ENCODE measurements at regions not wholly inside any gene's neighbourhood (a gene's known extent, or its start where the extent isn't known, plus 50 kb on each side); places are given as distances from the start of the nearest gene placed in this dataset.

GRCh38 chr12:118790578-118790977, 190.8 kb upstream of the SRRM4 start:
- no peaks in the 10 kb centered on the region for H3K4me1 Mint-ChIP-seq
- no peak overlapping the region for H3K27ac Mint-ChIP-seq
- H3K9me3 Mint-ChIP-seq: no peaks in the 10 kb centered on the region
- TF ChIP-seq CTCF (IDR thresholded peaks at IDR 0.05; ENCODE audit: unreplicated experiment in 3 of 3): no peak
- H3K36me3 Mint-ChIP-seq (ENCODE audit: low read depth): no peaks in the 10 kb centered on the region
- H3K4me3 Mint-ChIP-seq: no peak overlapping the region
- H3K27me3 Mint-ChIP-seq (ENCODE audit: low read depth): peaks cover 8% of the 10 kb centered on the region

GRCh38 chr12:118813778-118814357, 167.5 kb upstream of the SRRM4 start:
- H3K4me3 Mint-ChIP-seq: no peak overlapping the region
- no peak for TF ChIP-seq CTCF (IDR thresholded peaks at IDR 0.05; ENCODE audit: unreplicated experiment in 3 of 3)
- H3K27me3 Mint-ChIP-seq (ENCODE audit: low read depth): no peaks in the 10 kb centered on the region
- H3K27ac Mint-ChIP-seq: no peak overlapping the region
- peaks cover 6% of the 10 kb centered on the region for H3K9me3 Mint-ChIP-seq
- no peaks in the 10 kb centered on the region for H3K36me3 Mint-ChIP-seq (ENCODE audit: low read depth)
- no peaks in the 10 kb centered on the region for H3K4me1 Mint-ChIP-seq

- Mint-ChIP-seq H3K36me3 (ENCODE audit: low read depth) (no peaks in the 10 kb centered on the region), H3K4me1 (no peaks in the 10 kb centered on the region), H3K27ac (no peak overlapping the region), H3K9me3 (no peaks in the 10 kb centered on the region), H3K4me3 (no peak overlapping the region), H3K27me3 (ENCODE audit: low read depth) (no peaks in the 10 kb centered on the region)
- no peak for TF ChIP-seq CTCF (IDR thresholded peaks at IDR 0.05; ENCODE audit: unreplicated experiment in 3 of 3)
Observed at GRCh38 chr12:118816296-118816695, 165.0 kb upstream of the SRRM4 start.

- no peaks in the 10 kb centered on the region for H3K4me1 Mint-ChIP-seq
- H3K27me3 Mint-ChIP-seq (ENCODE audit: low read depth): peaks cover 4% of the 10 kb centered on the region
- no peak overlapping the region for H3K27ac Mint-ChIP-seq
- no peak for TF ChIP-seq CTCF (IDR thresholded peaks at IDR 0.05; ENCODE audit: unreplicated experiment in 3 of 3)
- H3K4me3 Mint-ChIP-seq: no peak overlapping the region
- H3K9me3 Mint-ChIP-seq: peaks cover 3% of the 10 kb centered on the region
- no peaks in the 10 kb centered on the region for H3K36me3 Mint-ChIP-seq (ENCODE audit: low read depth)
Observed at GRCh38 chr12:118821386-118821925, 159.9 kb upstream of the SRRM4 start.

DNA sequence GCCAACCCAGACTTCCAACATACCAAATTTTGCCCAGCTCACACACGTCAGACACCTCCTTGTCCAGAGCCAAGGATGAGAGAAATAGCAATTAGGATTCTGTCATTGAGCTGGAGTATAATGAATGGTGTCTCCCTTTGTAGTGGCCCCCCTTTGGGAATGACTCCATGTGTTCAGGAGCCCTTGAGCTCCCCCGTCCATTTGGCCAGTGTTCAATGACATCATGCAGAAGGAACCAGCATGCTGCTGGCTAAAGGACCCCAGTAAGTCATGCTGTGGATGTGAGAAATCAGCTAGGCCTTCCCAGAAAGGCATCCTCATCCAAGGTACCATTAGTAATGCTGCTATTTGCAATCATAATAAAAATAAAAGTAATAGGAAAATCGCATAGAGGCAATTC, 158.8 kb upstream of the SRRM4 start:
- H3K27ac Mint-ChIP-seq: no peak overlapping the region
- no peaks in the 10 kb centered on the region for H3K4me1 Mint-ChIP-seq
- H3K4me3 Mint-ChIP-seq: no peak overlapping the region
- peaks cover 3% of the 10 kb centered on the region for H3K9me3 Mint-ChIP-seq
- no peak for TF ChIP-seq CTCF (IDR thresholded peaks at IDR 0.05; ENCODE audit: unreplicated experiment in 3 of 3)
- peaks cover 6% of the 10 kb centered on the region for H3K27me3 Mint-ChIP-seq (ENCODE audit: low read depth)
- H3K36me3 Mint-ChIP-seq (ENCODE audit: low read depth): no peaks in the 10 kb centered on the region

GRCh38 chr12:118827047-118827446, 154.3 kb upstream of the SRRM4 start:
- Mint-ChIP-seq H3K36me3 (ENCODE audit: low read depth) (no peaks in the 10 kb centered on the region), H3K27ac (no peak overlapping the region), H3K4me3 (no peak overlapping the region), H3K27me3 (ENCODE audit: low read depth) (peaks cover 10% of the 10 kb centered on the region), H3K9me3 (peaks cover 3% of the 10 kb centered on the region), H3K4me1 (no peaks in the 10 kb centered on the region)
- TF ChIP-seq CTCF (IDR thresholded peaks at IDR 0.05; ENCODE audit: unreplicated experiment in 3 of 3): no peak
